ENCODE measurements at regions not wholly inside any gene's neighbourhood (a gene's known extent, or its start where the extent isn't known, plus 50 kb on each side); places are given as distances from the start of the nearest gene placed in this dataset.

DNA sequence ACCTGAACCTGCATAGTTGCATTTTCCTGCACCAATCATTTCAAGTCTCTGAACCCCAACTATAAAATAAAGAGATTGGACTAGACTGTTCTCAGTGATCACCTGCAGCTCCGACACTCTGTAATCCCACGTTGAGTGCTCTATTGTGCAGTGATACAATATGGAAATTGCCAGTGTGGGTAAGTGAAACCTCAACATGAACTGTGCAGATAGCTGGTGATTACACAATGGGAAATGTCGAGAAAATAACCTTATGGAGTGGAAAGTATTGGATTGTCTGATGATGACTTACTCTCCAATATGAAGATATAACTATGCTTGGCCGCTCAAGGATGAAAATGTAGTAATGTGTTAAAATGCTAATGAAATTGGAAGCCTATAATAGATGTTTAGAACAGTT is 293.1 kb upstream of the BRINP1 start:
- Histone ChIP-seq H3K9me3 (ENCODE audit: low read depth, low read length, poor library complexity, severe bottlenecking) (no peaks in the 10 kb centered on the region), H3K4me3 (ENCODE audit: low read depth, low read length, poor library complexity, severe bottlenecking) (no peak overlapping the region), H3K36me3 (ENCODE audit: insufficient read depth, low read length, poor library complexity, severe bottlenecking) (no peaks in the 10 kb centered on the region), H3K4me1 (ENCODE audit: insufficient read depth, low read length, poor library complexity, severe bottlenecking) (no peaks in the 10 kb centered on the region), H3K27me3 (replicated peaks; ENCODE audit: insufficient read depth, low read depth, low read length, poor library complexity) (no peaks in the 10 kb centered on the region), H3K27ac (ENCODE audit: low read depth, low read length, poor library complexity, severe bottlenecking) (no peak overlapping the region)
- POLR2A ChIA-PET (ENCODE audit: low non-redundant PET) = no interaction called here
- no TSS peak for BruUV-seq (replicated peaks)
- no peak for DNase-seq (ENCODE audit: low spot score)
- CTCF ChIA-PET = no interaction called here
- TF ChIP-seq, protein P1, sequence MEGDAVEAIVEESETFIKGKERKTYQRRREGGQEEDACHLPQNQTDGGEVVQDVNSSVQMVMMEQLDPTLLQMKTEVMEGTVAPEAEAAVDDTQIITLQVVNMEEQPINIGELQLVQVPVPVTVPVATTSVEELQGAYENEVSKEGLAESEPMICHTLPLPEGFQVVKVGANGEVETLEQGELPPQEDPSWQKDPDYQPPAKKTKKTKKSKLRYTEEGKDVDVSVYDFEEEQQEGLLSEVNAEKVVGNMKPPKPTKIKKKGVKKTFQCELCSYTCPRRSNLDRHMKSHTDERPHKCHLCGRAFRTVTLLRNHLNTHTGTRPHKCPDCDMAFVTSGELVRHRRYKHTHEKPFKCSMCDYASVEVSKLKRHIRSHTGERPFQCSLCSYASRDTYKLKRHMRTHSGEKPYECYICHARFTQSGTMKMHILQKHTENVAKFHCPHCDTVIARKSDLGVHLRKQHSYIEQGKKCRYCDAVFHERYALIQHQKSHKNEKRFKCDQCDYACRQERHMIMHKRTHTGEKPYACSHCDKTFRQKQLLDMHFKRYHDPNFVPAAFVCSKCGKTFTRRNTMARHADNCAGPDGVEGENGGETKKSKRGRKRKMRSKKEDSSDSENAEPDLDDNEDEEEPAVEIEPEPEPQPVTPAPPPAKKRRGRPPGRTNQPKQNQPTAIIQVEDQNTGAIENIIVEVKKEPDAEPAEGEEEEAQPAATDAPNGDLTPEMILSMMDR (conservative IDR thresholded peaks at IDR 0.05; ENCODE audit: low read depth, low read length) = no peak
- no peak for TF ChIP-seq EZH2 (IDR thresholded peaks at IDR 0.05; ENCODE audit: borderline replicate concordance, low read depth, low read length, poor library complexity, severe bottlenecking)
- intact Hi-C loops (cut with micrococcal nuclease; ENCODE audit: unreplicated experiment) = no loop called here

DNA sequence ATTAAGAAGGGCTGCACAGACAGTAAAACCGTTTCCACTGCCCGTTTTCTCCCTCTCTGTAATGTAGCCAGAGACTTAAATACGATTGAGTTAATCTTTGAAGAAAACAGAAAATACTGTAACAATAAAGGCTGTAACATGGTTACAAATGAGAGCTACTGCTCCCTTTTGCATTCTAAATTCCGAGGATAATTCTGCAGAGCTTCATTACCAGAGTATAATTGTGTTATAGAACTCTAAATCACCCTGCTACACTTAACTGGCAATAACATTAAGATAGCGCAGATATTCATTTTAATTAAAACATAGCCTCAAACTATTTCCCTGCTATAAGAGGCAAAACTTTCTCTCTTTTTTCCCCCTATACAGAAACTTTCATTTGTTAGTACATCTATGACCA is 283.7 kb upstream of the BRINP1 start:
- TF ChIP-seq, protein P1 (conservative IDR thresholded peaks at IDR 0.05; ENCODE audit: low read depth, low read length) = no peak
- TF ChIP-seq EZH2 (IDR thresholded peaks at IDR 0.05; ENCODE audit: borderline replicate concordance, low read depth, low read length, poor library complexity, severe bottlenecking) = no peak
- Histone ChIP-seq H3K36me3 (ENCODE audit: insufficient read depth, low read length, poor library complexity, severe bottlenecking) (no peaks in the 10 kb centered on the region), H3K9me3 (ENCODE audit: low read depth, low read length, poor library complexity, severe bottlenecking) (no peaks in the 10 kb centered on the region), H3K4me1 (ENCODE audit: insufficient read depth, low read length, poor library complexity, severe bottlenecking) (no peaks in the 10 kb centered on the region), H3K27ac (ENCODE audit: low read depth, low read length, poor library complexity, severe bottlenecking) (no peak overlapping the region), H3K4me3 (ENCODE audit: low read depth, low read length, poor library complexity, severe bottlenecking) (no peak overlapping the region), H3K27me3 (replicated peaks; ENCODE audit: insufficient read depth, low read depth, low read length, poor library complexity) (peaks cover 7% of the 10 kb centered on the region)
- CTCF ChIA-PET = no interaction called here
- intact Hi-C loops (cut with micrococcal nuclease; ENCODE audit: unreplicated experiment) = no loop called here
- DNase-seq (ENCODE audit: low spot score) = no peak
- BruUV-seq (replicated peaks) = no TSS peak
- POLR2A ChIA-PET (ENCODE audit: low non-redundant PET) = no interaction called here

DNA sequence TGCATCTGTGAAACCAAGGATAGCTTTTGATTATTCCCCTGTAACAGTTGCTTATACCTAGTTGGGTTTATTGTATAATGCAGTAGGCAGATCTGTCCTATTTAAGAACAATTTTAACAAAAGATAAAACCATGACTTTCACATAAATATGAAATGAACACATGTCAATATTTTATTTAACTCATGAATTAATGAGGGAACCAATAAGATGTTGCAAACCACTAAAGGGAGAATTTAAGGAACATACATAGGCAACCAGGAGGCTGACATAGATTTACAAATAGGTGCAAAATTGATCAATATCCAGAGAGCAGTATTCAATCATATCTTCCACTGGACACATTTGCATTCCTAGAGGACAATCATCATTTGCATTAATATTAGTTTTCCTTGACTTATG is 280.0 kb upstream of the BRINP1 start:
- Histone ChIP-seq H3K9me3 (ENCODE audit: low read depth, low read length, poor library complexity, severe bottlenecking) (no peaks in the 10 kb centered on the region), H3K27me3 (replicated peaks; ENCODE audit: insufficient read depth, low read depth, low read length, poor library complexity) (no peaks in the 10 kb centered on the region), H3K36me3 (ENCODE audit: insufficient read depth, low read length, poor library complexity, severe bottlenecking) (no peaks in the 10 kb centered on the region), H3K27ac (ENCODE audit: low read depth, low read length, poor library complexity, severe bottlenecking) (no peak overlapping the region), H3K4me1 (ENCODE audit: insufficient read depth, low read length, poor library complexity, severe bottlenecking) (no peaks in the 10 kb centered on the region), H3K4me3 (ENCODE audit: low read depth, low read length, poor library complexity, severe bottlenecking) (no peak overlapping the region)
- BruUV-seq (replicated peaks) = no TSS peak
- TF ChIP-seq, protein P1 (conservative IDR thresholded peaks at IDR 0.05; ENCODE audit: low read depth, low read length) = no peak
- no peak for TF ChIP-seq EZH2 (IDR thresholded peaks at IDR 0.05; ENCODE audit: borderline replicate concordance, low read depth, low read length, poor library complexity, severe bottlenecking)
- intact Hi-C loops (cut with micrococcal nuclease; ENCODE audit: unreplicated experiment) = no loop called here
- no peak for DNase-seq (ENCODE audit: low spot score)
- CTCF ChIA-PET = no interaction called here
- POLR2A ChIA-PET (ENCODE audit: low non-redundant PET) = no interaction called here
